HG02885 (cell line): ENCODE measurements at regions not wholly inside any gene's neighbourhood (a gene's known extent, or its start where the extent isn't known, plus 50 kb on each side); places are given as distances from the start of the nearest gene placed in this dataset.

Experiments
- ATAC-seq: cut with Tn5 transposase; IDR thresholded peaks from one replicate; pipeline ENCODE4 v1.9.1; 2021; ENCODE audit warnings: mild to moderate bottlenecking; ENCODE audit not compliant: unreplicated experiment, poor library complexity

- no peak for ATAC-seq
These were observed 706.3 kb upstream of the WWC1 start for GRCh38 chr5:167585184-167585583.

GRCh38 chr5:167587772-167588437, 703.5 kb upstream of the WWC1 start:
- ATAC-seq: no peak

GRCh38 chr5:167592114-167592513, 699.3 kb upstream of the WWC1 start:
- no peak for ATAC-seq

GRCh38 chr5:167593329-167594060, 698.0 kb upstream of the WWC1 start:
- ATAC-seq: no peak

- no peak for ATAC-seq
These were observed 697.4 kb upstream of the WWC1 start for GRCh38 chr5:167594061-167594435.

- no peak for ATAC-seq
These were observed 696.7 kb upstream of the WWC1 start for GRCh38 chr5:167594750-167595149.

GRCh38 chr5:167595196-167595595, 696.2 kb upstream of the WWC1 start:
- no peak for ATAC-seq

- no peak for ATAC-seq
These were observed 693.3 kb upstream of the WWC1 start for GRCh38 chr5:167598166-167598565.

- ATAC-seq: no peak
These were observed 689.4 kb upstream of the WWC1 start for GRCh38 chr5:167602067-167602466.

GRCh38 chr5:167603135-167603534, 688.3 kb upstream of the WWC1 start:
- ATAC-seq: no peak

- no peak for ATAC-seq
These were observed 682.8 kb upstream of the WWC1 start for GRCh38 chr5:167608390-167609272.

GRCh38 chr5:167614294-167615021, 677.0 kb upstream of the WWC1 start:
- no peak for ATAC-seq

- no peak for ATAC-seq
These were observed 675.2 kb upstream of the WWC1 start for GRCh38 chr5:167616043-167616890.

- ATAC-seq: no peak
These were observed 668.1 kb upstream of the WWC1 start for GRCh38 chr5:167623354-167623753.

GRCh38 chr5:167624053-167624452, 667.4 kb upstream of the WWC1 start:
- ATAC-seq: no peak

GRCh38 chr5:167626341-167627123, 664.9 kb upstream of the WWC1 start:
- no peak for ATAC-seq

- ATAC-seq: no peak
These were observed 661.8 kb upstream of the WWC1 start for GRCh38 chr5:167629634-167630033.

GRCh38 chr5:167631191-167631590, 660.3 kb upstream of the WWC1 start:
- no peak for ATAC-seq

GRCh38 chr5:167633114-167633513, 658.3 kb upstream of the WWC1 start:
- no peak for ATAC-seq
